GM12878 (cell line): ENCODE measurements at regions not wholly inside any gene's neighbourhood (a gene's known extent, or its start where the extent isn't known, plus 50 kb on each side); places are given as distances from the start of the nearest gene placed in this dataset.

Experiments
- ATAC-seq: fragments of 200-7000 bp; cut with Tn5 transposase; 3 replicates; pipeline ENCODE4 v1.9.1; 2020; ENCODE audit warnings: mild to moderate bottlenecking, moderate library complexity
- BruUV-seq: library from RNA; stranded (reverse); fragments of 400-500 nt; replicated peaks from 2 replicates; lab custom pipeline; 2021; lab: Mats Ljungman, UMichigan
- CTCF ChIA-PET: fragments of 300-600 bp; sonication (Branson Sonifier 250); formaldehyde crosslinking; extraction: SDS; loops from one replicate; lab custom pipeline; 2021; ENCODE audit warnings: inconsistent platforms; lab: Yijun Ruan, JAX
- POLR2A ChIA-PET: fragments of 350-600 bp; formaldehyde crosslinking; extraction: SDS; loops from one replicate; lab custom pipeline; 2021; ENCODE audit warnings: inconsistent platforms; lab: Charles Lee
- RAD21 ChIA-PET: fragments of 300-600 bp; sonication (Branson Sonifier 250); formaldehyde crosslinking; loops from one replicate; lab custom pipeline; 2023; ENCODE audit warnings: antibody characterized with exemption; ENCODE audit not compliant: unreplicated experiment; lab: Charles Lee
- SMC1A ChIA-PET: fragments of 300-600 bp; sonication (Branson Sonifier 250); formaldehyde crosslinking; loops from one replicate; lab custom pipeline; 2023; ENCODE audit not compliant: unreplicated experiment, uncharacterized antibody; lab: Charles Lee
- DNase-seq: peaks from one replicate; pipeline ENCODE4 v3.0.0-alpha.2; 2011; ENCODE audit warnings: low read depth, low spot score
- FAIRE-seq: peaks from 3 replicates; lab custom pipeline; 2011; peaks lifted over from hg19 to GRCh38; lab: Jason Lieb, UNC
- H2AFZ ChIP-seq: 2 replicates; pipeline ENCODE4 v1.6.0; 2011; ENCODE audit warnings: low read depth, low read length, control low read depth; ENCODE audit not compliant: control insufficient read depth
- H3K27ac ChIP-seq: 2 replicates; pipeline ENCODE4 v1.5.1; 2011; ENCODE audit warnings: control low read depth; ENCODE audit not compliant: control insufficient read depth, insufficient read depth
- H3K27me3 ChIP-seq, 2 experiments: replicated peaks in 1 of 2; 2 replicates each; pipeline versions ENCODE4 v1.6.0 to v1.6.1; 2011; ENCODE audit warnings: low read length in 1 of 2; ENCODE audit not compliant: control insufficient read depth in 2 of 2, insufficient read depth in 2 of 2
- H3K36me3 ChIP-seq, 2 experiments: 2 replicates each; pipeline ENCODE4 v1.5.1; 2011; ENCODE audit warnings: low read length in 1 of 2; ENCODE audit not compliant: control insufficient read depth in 2 of 2, insufficient read depth in 2 of 2
- H3K4me1 ChIP-seq: 2 replicates; pipeline ENCODE4 v1.6.1; 2011; ENCODE audit warnings: mild to moderate bottlenecking, low read length, moderate library complexity, mixed read lengths; ENCODE audit not compliant: control insufficient read depth, insufficient read depth
- H3K4me2 ChIP-seq: 2 replicates; pipeline ENCODE4 v1.6.0; 2011; ENCODE audit warnings: control low read depth; ENCODE audit not compliant: control insufficient read depth, insufficient read depth
- H3K4me3 ChIP-seq: fragments of 200-600 bp; sonication (generic); 2 replicates; pipeline ENCODE4 v1.5.1; 2016
- H3K79me2 ChIP-seq: 2 replicates; pipeline ENCODE4 v1.6.0; 2011; ENCODE audit warnings: low read length; ENCODE audit not compliant: control insufficient read depth, insufficient read depth
- H3K9ac ChIP-seq: 2 replicates; pipeline ENCODE4 v1.8.0; 2011; ENCODE audit warnings: low read length, control low read depth, mixed read lengths; ENCODE audit not compliant: control insufficient read depth, insufficient read depth
- H3K9me3 ChIP-seq: replicated peaks from 3 replicates; pipeline ENCODE4 v1.5.1; 2011; ENCODE audit warnings: mild to moderate bottlenecking, low read length; ENCODE audit not compliant: control insufficient read depth, insufficient read depth
- H4K20me1 ChIP-seq: 2 replicates; pipeline ENCODE4 v1.6.0; 2011; ENCODE audit not compliant: control insufficient read depth, insufficient read depth
- FOXM1 ChIP-seq: IDR thresholded peaks from 2 replicates; pipeline ENCODE4 v1.6.1; 2012; ENCODE audit warnings: low read depth, mild to moderate bottlenecking, inconsistent platforms, low read length, moderate library complexity
- NFYB ChIP-seq: IDR thresholded peaks from 2 replicates; pipeline ENCODE4 v1.6.1; 2011; ENCODE audit warnings: low read depth, mild to moderate bottlenecking, low read length, improper control_type of control experiment, moderate library complexity; ENCODE audit not compliant: insufficient read depth
- ZNF384 ChIP-seq: IDR thresholded peaks from 2 replicates; pipeline ENCODE4 v1.6.1; 2012; ENCODE audit warnings: low read depth, mild to moderate bottlenecking, low read length, improper control_type of control experiment, borderline replicate concordance
- WGBS: methylation state at CpG from one replicate; pipeline ENCODE4 v1.1.6; 2016; ENCODE audit warnings: low lambda C conversion rate; ENCODE audit not compliant: insufficient replicate concordance, insufficient coverage; ENCODE audit errors: missing lambda C conversion rate; 5-methylcytosine and 5-hydroxymethylcytosine counted together
- in situ Hi-C: fragments of 300-500 bp; cut with MboI; formaldehyde crosslinking; loops from 9 replicates; pipeline ENCODE4 v1.14.3; 2018; ENCODE audit warnings: mixed read lengths
- intact Hi-C: fragments of 100-400 bp; cut with micrococcal nuclease; formaldehyde crosslinking; loops from one replicate; pipeline ENCODE4 v1.14.2; 2022; ENCODE audit not compliant: unreplicated experiment
- TF ChIP-seq, protein P1 (sequence below): fragments of 450-650 bp; formaldehyde crosslinking; IDR thresholded peaks from 2 replicates; pipeline ENCODE4 v1.4.0; 2020; ENCODE audit warnings: mild to moderate bottlenecking, moderate library complexity
- TF ChIP-seq, protein P2 (sequence below): fragments of 450-650 bp; IDR thresholded peaks from 2 replicates; pipeline ENCODE4 v1.6.1; 2017; ENCODE audit warnings: low read depth, mild to moderate bottlenecking, moderate library complexity

DNA sequence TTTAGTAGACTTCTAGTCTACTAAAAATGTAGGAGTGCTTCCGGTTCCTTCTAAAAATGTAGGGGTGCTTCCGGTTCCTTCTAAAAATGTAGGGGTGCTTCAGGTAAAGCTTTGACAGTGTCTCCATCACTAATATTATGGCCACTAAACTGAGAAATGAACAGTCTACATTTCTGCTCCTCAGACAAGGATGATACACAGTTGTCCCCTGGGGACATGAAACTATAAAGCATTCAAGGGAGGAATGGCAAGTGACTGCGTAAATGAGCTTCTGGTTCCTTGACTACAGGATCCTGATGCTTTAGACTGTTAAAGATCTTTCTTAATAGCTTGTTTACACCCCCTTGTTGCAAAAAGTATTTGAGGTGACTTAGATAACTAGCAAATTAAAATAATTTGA lies 53.9 kb upstream of the SLC9A9 start:
- FAIRE-seq (no peak), ATAC-seq (no peak), DNase-seq (no peak)
- TF ChIP-seq NFYB (no peak), ZNF384 (no peak), FOXM1 (no peak)
- TF ChIP-seq, protein P1, sequence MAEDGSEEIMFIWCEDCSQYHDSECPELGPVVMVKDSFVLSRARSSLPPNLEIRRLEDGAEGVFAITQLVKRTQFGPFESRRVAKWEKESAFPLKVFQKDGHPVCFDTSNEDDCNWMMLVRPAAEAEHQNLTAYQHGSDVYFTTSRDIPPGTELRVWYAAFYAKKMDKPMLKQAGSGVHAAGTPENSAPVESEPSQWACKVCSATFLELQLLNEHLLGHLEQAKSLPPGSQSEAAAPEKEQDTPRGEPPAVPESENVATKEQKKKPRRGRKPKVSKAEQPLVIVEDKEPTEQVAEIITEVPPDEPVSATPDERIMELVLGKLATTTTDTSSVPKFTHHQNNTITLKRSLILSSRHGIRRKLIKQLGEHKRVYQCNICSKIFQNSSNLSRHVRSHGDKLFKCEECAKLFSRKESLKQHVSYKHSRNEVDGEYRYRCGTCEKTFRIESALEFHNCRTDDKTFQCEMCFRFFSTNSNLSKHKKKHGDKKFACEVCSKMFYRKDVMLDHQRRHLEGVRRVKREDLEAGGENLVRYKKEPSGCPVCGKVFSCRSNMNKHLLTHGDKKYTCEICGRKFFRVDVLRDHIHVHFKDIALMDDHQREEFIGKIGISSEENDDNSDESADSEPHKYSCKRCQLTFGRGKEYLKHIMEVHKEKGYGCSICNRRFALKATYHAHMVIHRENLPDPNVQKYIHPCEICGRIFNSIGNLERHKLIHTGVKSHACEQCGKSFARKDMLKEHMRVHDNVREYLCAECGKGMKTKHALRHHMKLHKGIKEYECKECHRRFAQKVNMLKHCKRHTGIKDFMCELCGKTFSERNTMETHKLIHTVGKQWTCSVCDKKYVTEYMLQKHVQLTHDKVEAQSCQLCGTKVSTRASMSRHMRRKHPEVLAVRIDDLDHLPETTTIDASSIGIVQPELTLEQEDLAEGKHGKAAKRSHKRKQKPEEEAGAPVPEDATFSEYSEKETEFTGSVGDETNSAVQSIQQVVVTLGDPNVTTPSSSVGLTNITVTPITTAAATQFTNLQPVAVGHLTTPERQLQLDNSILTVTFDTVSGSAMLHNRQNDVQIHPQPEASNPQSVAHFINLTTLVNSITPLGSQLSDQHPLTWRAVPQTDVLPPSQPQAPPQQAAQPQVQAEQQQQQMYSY (CRISPR knock-in tag), result no peak
- TF ChIP-seq, protein P2, sequence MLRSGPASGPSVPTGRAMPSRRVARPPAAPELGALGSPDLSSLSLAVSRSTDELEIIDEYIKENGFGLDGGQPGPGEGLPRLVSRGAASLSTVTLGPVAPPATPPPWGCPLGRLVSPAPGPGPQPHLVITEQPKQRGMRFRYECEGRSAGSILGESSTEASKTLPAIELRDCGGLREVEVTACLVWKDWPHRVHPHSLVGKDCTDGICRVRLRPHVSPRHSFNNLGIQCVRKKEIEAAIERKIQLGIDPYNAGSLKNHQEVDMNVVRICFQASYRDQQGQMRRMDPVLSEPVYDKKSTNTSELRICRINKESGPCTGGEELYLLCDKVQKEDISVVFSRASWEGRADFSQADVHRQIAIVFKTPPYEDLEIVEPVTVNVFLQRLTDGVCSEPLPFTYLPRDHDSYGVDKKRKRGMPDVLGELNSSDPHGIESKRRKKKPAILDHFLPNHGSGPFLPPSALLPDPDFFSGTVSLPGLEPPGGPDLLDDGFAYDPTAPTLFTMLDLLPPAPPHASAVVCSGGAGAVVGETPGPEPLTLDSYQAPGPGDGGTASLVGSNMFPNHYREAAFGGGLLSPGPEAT, result no peak
- no peak overlapping the region for H3K4me2 ChIP-seq
- H3K79me2 ChIP-seq, result no peaks in the 10 kb centered on the region
- H3K4me1 ChIP-seq, result no peaks in the 10 kb centered on the region
- no peak overlapping the region for H3K27ac ChIP-seq
- H2AFZ ChIP-seq, result no peak overlapping the region
- H3K9ac ChIP-seq, result no peak overlapping the region
- ChIA-PET POLR2A (no interaction called here), CTCF (interaction anchor here (1.7 kb wide), 1 partner anchor 17 kb away, joined by 7 read pairs; no protein-coding TSS in a partner anchor), RAD21 (no interaction called here), SMC1A (no interaction called here)
- in situ Hi-C loops, result no loop called here
- intact Hi-C loops, result no loop called here
- no peaks in the 10 kb centered on the region for H3K36me3 ChIP-seq
- H3K4me3 ChIP-seq, result no peak overlapping the region
- no TSS peak for BruUV-seq
- H3K27me3 ChIP-seq, result no peaks in the 10 kb centered on the region
- H4K20me1 ChIP-seq, result no peaks in the 10 kb centered on the region
- 90% methylated on average over 3 of the region's 3 CpGs for WGBS
- no peaks in the 10 kb centered on the region for H3K9me3 ChIP-seq
